GM12878 (cell line): ENCODE measurements at regions not wholly inside any gene's neighbourhood (a gene's known extent, or its start where the extent isn't known, plus 50 kb on each side); places are given as distances from the start of the nearest gene placed in this dataset.

Experiments used
- ATAC-seq: fragments of 200-7000 bp; cut with Tn5 transposase; 3 replicates; pipeline ENCODE4 v1.9.1; 2020; ENCODE audit warnings: mild to moderate bottlenecking, moderate library complexity
- BruUV-seq: library from RNA; stranded (reverse); fragments of 400-500 nt; replicated peaks from 2 replicates; lab custom pipeline; 2021; lab: Mats Ljungman, UMichigan
- CTCF ChIA-PET: fragments of 300-600 bp; sonication (Branson Sonifier 250); formaldehyde crosslinking; extraction: SDS; loops from one replicate; lab custom pipeline; 2021; ENCODE audit warnings: inconsistent platforms; lab: Yijun Ruan, JAX
- POLR2A ChIA-PET: fragments of 350-600 bp; formaldehyde crosslinking; extraction: SDS; loops from one replicate; lab custom pipeline; 2021; ENCODE audit warnings: inconsistent platforms; lab: Charles Lee
- RAD21 ChIA-PET: fragments of 300-600 bp; sonication (Branson Sonifier 250); formaldehyde crosslinking; loops from one replicate; lab custom pipeline; 2023; ENCODE audit warnings: antibody characterized with exemption; ENCODE audit not compliant: unreplicated experiment; lab: Charles Lee
- SMC1A ChIA-PET: fragments of 300-600 bp; sonication (Branson Sonifier 250); formaldehyde crosslinking; loops from one replicate; lab custom pipeline; 2023; ENCODE audit not compliant: unreplicated experiment, uncharacterized antibody; lab: Charles Lee
- DNase-seq: peaks from one replicate; pipeline ENCODE4 v3.0.0-alpha.2; 2011; ENCODE audit warnings: low read depth, low spot score
- FAIRE-seq: peaks from 3 replicates; lab custom pipeline; 2011; peaks lifted over from hg19 to GRCh38; lab: Jason Lieb, UNC
- H2AFZ ChIP-seq: 2 replicates; pipeline ENCODE4 v1.6.0; 2011; ENCODE audit warnings: low read depth, low read length, control low read depth; ENCODE audit not compliant: control insufficient read depth
- H3K27ac ChIP-seq: 2 replicates; pipeline ENCODE4 v1.5.1; 2011; ENCODE audit warnings: control low read depth; ENCODE audit not compliant: control insufficient read depth, insufficient read depth
- H3K27me3 ChIP-seq, 2 experiments: replicated peaks in 1 of 2; 2 replicates each; pipeline versions ENCODE4 v1.6.0 to v1.6.1; 2011; ENCODE audit warnings: low read length in 1 of 2; ENCODE audit not compliant: control insufficient read depth in 2 of 2, insufficient read depth in 2 of 2
- H3K36me3 ChIP-seq, 2 experiments: 2 replicates each; pipeline ENCODE4 v1.5.1; 2011; ENCODE audit warnings: low read length in 1 of 2; ENCODE audit not compliant: control insufficient read depth in 2 of 2, insufficient read depth in 2 of 2
- H3K4me1 ChIP-seq: 2 replicates; pipeline ENCODE4 v1.6.1; 2011; ENCODE audit warnings: mild to moderate bottlenecking, low read length, moderate library complexity, mixed read lengths; ENCODE audit not compliant: control insufficient read depth, insufficient read depth
- H3K4me2 ChIP-seq: 2 replicates; pipeline ENCODE4 v1.6.0; 2011; ENCODE audit warnings: control low read depth; ENCODE audit not compliant: control insufficient read depth, insufficient read depth
- H3K4me3 ChIP-seq: fragments of 200-600 bp; sonication (generic); 2 replicates; pipeline ENCODE4 v1.5.1; 2016
- H3K79me2 ChIP-seq: 2 replicates; pipeline ENCODE4 v1.6.0; 2011; ENCODE audit warnings: low read length; ENCODE audit not compliant: control insufficient read depth, insufficient read depth
- H3K9ac ChIP-seq: 2 replicates; pipeline ENCODE4 v1.8.0; 2011; ENCODE audit warnings: low read length, control low read depth, mixed read lengths; ENCODE audit not compliant: control insufficient read depth, insufficient read depth
- H3K9me3 ChIP-seq: replicated peaks from 3 replicates; pipeline ENCODE4 v1.5.1; 2011; ENCODE audit warnings: mild to moderate bottlenecking, low read length; ENCODE audit not compliant: control insufficient read depth, insufficient read depth
- H4K20me1 ChIP-seq: 2 replicates; pipeline ENCODE4 v1.6.0; 2011; ENCODE audit not compliant: control insufficient read depth, insufficient read depth
- CUX1 ChIP-seq: IDR thresholded peaks from 2 replicates; pipeline ENCODE4 v1.6.1; 2012; ENCODE audit warnings: improper control_type of control experiment, low read depth, low read length; ENCODE audit not compliant: insufficient replicate concordance
- IKZF2 ChIP-seq, 2 experiments: fragments of 450-650 bp; IDR thresholded peaks; 2 replicates each; pipeline ENCODE4 v1.6.1; 2017; ENCODE audit warnings: mild to moderate bottlenecking in 2 of 2, moderate library complexity in 2 of 2
- IRF4 ChIP-seq: IDR thresholded peaks from 2 replicates; pipeline ENCODE4 v1.6.1; 2011; ENCODE audit warnings: low read depth, low read length
- MEF2B ChIP-seq: fragments of 450-650 bp; IDR thresholded peaks from 2 replicates; pipeline ENCODE4 v1.6.1; 2018; ENCODE audit warnings: mild to moderate bottlenecking, moderate library complexity; ENCODE audit not compliant: partially characterized antibody, poor library complexity, severe bottlenecking
- RAD51 ChIP-seq: fragments of 450-650 bp; IDR thresholded peaks from 2 replicates; pipeline ENCODE4 v1.6.1; 2016; ENCODE audit warnings: moderate library complexity, mild to moderate bottlenecking, inconsistent platforms
- TCF3 ChIP-seq: IDR thresholded peaks from 2 replicates; pipeline ENCODE4 v1.6.1; 2012; ENCODE audit warnings: low read depth, mild to moderate bottlenecking, low read length, borderline replicate concordance; ENCODE audit not compliant: insufficient read depth
- USF2 ChIP-seq: IDR thresholded peaks from 2 replicates; pipeline ENCODE4 v1.6.1; 2011; ENCODE audit warnings: low read depth, low read length, improper control_type of control experiment, borderline replicate concordance
- ZNF592 ChIP-seq: fragments of 450-650 bp; IDR thresholded peaks from 2 replicates; pipeline ENCODE4 v1.6.1; 2017; ENCODE audit warnings: mild to moderate bottlenecking, moderate library complexity
- WGBS: methylation state at CpG from one replicate; pipeline ENCODE4 v1.1.6; 2016; ENCODE audit warnings: low lambda C conversion rate; ENCODE audit not compliant: insufficient replicate concordance, insufficient coverage; ENCODE audit errors: missing lambda C conversion rate; 5-methylcytosine and 5-hydroxymethylcytosine counted together
- in situ Hi-C: fragments of 300-500 bp; cut with MboI; formaldehyde crosslinking; loops from 9 replicates; pipeline ENCODE4 v1.14.3; 2018; ENCODE audit warnings: mixed read lengths
- intact Hi-C: fragments of 100-400 bp; cut with micrococcal nuclease; formaldehyde crosslinking; loops from one replicate; pipeline ENCODE4 v1.14.2; 2022; ENCODE audit not compliant: unreplicated experiment

- Histone ChIP-seq H3K27me3 (no peaks in the 10 kb centered on the region), H3K4me2 (no peak overlapping the region), H3K27ac (no peak overlapping the region), H3K9me3 (no peaks in the 10 kb centered on the region), H3K79me2 (no peaks in the 10 kb centered on the region), H2AFZ (no peak overlapping the region), H3K9ac (no peak overlapping the region), H3K4me3 (no peak overlapping the region), H3K36me3 (no peaks in the 10 kb centered on the region), H4K20me1 (no peaks in the 10 kb centered on the region), H3K4me1 (no peaks in the 10 kb centered on the region)
- DNase-seq = no peak
- CTCF ChIA-PET = interaction anchor here (1.3 kb wide), 1 partner anchor 24 kb away, joined by 3 read pairs; no protein-coding TSS in a partner anchor
- no TSS peak for BruUV-seq
- SMC1A ChIA-PET = no interaction called here
- RAD21 ChIA-PET = no interaction called here
- FAIRE-seq = no peak
- in situ Hi-C loops (no loop called here), intact Hi-C loops (no loop called here)
- 0% methylated on average over 3 of the region's 3 CpGs for WGBS
- POLR2A ChIA-PET = no interaction called here
- no peak for TF ChIP-seq IRF4
- TF ChIP-seq IKZF2 (IDR thresholded peaks at IDR 0.05) = peak in 1 of 2 experiments; percentile 34; a peak in 2 of 4 replicates
- TF ChIP-seq USF2 = peak; percentile 33; the same call in 1 of the 2 replicates
- TF ChIP-seq CUX1 = no peak
- TF ChIP-seq TCF3 = no peak
- TF ChIP-seq RAD51 = peak; percentile 90
- no peak for TF ChIP-seq ZNF592
- TF ChIP-seq MEF2B = peak; percentile 23
- ATAC-seq = peak; percentile 89
These were observed 406.1 kb upstream of the AUTS2 start for GRCh38 chr7:69192134-69192533.
